Non-pigmented ciliary epithelial cell (primary cell): ENCODE measurements at regions not wholly inside any gene's neighbourhood (a gene's known extent, or its start where the extent isn't known, plus 50 kb on each side); places are given as distances from the start of the nearest gene placed in this dataset.

Experiments used
- DNase-seq: peaks from one replicate; pipeline ENCODE4 v3.0.0-alpha.2; 2010; ENCODE audit warnings: low read depth

DNA sequence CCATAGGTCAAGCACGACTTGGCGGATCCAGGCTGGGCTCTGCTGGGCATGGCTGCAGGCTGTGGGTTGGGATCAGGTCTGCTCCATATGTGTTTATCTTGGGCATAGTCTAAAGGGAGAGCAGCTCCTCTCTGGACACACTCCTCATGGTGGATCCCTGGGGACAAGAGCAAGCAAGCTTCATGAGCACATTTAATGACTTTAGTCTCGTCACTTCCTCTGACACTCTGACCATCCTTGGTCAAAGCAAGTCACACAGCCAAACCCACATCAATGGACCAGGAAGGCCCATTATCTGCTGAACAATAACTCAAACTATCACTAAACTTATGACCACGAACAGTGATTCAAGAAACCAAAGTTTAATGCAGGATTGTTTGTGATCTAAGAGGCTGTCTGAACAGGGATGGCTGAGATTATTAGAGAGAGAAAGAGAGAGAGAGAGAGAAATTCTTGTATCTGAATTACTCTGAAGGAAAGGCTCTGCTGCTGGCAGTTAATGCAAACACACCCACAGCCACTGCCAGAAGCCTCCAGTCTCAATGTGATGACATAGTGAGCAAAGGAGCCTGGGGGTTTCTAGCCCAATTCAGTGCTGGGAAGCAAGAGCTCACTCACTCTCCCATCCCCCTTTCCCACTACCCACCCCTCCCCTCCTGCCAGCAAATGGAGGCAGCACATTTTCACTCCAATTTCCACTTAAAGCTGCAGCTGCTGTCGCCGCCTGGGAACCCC is 490.2 kb upstream of the SULF2 start:
- DNase-seq: no peak

- DNase-seq: no peak
Observed at GRCh38 chr20:48273843-48274242, 488.6 kb upstream of the SULF2 start.

DNA sequence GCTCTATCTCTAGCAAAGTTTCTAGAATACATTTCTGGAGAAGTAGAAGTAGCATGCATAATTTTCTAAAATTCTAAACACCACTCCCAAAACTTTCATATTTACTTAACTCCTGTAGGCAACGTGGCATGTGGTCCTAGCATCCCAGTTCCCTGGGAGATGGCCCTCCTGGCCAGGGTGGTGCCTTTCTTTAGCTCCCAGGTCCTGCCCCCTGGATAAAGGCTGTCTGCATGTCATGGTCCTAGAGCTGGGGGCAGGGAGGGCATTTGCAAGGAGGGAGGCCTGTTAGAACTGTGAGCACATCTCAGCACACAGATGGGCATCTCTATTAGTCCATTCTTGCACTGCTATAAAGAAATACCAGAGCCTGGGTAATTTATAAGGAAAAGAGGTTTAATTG is 485.6 kb upstream of the SULF2 start:
- DNase-seq: no peak

DNA sequence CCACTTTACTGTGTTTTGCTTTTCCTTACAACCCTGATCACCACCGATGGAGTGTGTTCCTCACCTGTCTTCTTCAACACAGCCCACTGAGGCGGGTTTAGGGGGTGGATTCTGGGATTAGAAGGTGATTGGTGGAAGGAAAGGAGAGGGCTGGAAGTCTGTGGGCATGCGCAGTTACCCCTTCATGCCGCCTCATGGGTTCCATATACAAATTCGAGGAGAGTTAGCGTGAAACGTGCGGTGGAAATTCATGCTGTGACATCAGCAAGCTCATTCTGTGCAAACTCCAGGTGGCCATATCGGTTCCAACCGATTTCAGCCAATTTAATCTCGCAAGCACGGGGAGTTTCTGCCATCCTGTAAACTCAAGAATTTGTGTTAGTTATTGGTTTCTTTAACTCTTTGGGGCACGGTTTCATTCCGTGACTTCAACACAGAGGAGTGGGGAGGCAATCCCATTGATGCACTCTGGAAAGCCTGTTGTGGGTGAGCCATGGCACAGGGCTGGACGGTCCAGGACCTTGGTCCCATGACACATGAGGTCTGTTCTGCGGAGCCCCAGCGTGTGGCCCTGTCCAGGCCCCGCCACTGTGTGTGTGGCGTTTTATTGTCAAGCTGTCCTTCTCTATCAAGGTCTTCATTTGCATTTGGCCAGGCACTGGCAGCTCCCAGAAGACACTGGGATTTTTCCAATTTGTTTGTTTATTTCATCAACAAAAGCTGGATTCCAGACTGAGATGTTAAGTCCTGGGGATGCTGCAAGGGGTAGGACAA is 482.8 kb upstream of the SULF2 start:
- DNase-seq: no peak

DNA sequence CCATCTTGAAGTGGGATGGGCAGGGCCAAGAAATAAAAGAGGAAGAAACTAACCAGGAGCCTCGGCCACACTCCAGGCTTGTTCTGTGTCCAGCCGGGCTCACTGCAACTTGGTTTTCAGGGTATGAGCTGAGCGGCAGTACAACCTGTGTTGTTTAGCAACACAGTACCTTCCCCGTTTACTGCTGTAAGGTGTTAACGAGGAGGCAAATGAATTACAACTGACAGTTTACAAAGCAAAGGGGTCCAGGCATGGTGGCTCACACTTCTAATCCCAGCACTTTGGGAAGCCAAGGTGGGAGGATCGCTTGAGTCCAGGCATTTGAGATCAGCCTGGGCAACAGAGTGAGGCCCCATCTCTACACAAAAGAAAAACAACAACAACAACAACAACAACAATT is 481.3 kb upstream of the SULF2 start:
- no peak for DNase-seq

- no peak for DNase-seq
Observed at GRCh38 chr20:48265791-48266190, 480.5 kb upstream of the SULF2 start.

DNA sequence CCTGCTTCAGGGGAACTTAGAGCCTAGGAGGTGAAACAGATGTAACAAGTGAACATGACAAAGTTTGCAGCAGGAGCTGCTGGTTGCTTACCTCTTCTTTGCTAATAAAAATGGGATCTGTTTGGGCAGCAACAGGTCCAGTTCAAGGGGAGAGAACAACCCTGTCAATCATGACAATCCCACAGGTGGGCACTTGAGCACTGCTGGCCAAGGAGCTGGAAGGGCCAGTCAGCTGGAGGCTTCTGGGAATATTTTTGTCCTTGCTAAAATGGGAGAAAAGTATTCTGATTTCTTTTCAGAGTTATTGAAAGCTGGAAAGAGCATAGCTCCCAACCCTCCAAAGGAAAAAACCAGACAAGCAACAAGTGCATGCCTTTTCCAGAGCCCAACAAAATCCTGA is 477.7 kb upstream of the SULF2 start:
- DNase-seq: no peak

- no peak for DNase-seq
Observed at GRCh38 chr20:48262466-48262865, 477.2 kb upstream of the SULF2 start.

DNA sequence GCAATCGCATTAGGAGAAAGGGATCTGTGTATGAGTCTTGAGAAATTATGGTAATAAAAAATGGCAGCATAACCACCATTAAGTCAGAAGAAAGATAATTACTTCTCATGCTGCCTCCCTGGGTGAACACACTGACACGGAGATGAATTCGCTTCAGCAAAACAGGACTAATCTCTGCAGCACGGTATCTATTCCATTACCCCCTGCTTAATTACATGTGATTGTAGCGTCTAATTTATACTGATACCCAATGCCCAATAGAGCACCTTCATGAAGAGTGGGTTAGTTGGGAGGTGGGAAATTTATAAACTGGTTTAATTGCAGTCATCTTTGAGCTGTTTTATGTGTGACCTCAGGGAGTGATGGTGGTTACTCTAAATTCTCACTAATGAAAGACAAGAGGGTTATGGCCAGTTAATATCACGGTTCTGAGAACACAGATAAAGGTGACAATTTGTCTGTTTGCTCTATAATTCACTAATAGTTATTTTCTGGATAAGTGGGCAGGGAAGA is 476.2 kb upstream of the SULF2 start:
- DNase-seq: no peak

GRCh38 chr20:48260129-48260756 is 475.0 kb upstream of the SULF2 start:
- no peak for DNase-seq

DNA sequence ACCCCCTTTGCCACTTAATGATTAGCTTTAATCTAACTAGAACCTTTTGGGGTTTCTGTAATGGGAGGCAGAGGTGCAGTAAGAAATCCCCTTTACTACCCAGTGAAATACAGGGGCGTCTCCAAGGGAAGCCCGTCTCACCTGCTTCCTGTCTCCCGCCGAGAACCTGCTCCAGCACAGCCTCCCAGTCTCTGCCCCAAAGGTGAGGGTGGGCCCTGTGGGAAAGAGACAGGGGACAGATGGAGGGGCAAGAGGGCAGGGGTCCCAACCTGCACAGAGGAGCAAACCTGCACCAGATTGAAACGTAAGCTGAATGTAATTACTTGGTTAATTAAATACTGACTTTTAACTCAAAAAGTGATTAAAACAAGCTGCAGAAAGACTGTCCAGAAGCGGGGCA is 474.2 kb upstream of the SULF2 start:
- DNase-seq: no peak

DNA sequence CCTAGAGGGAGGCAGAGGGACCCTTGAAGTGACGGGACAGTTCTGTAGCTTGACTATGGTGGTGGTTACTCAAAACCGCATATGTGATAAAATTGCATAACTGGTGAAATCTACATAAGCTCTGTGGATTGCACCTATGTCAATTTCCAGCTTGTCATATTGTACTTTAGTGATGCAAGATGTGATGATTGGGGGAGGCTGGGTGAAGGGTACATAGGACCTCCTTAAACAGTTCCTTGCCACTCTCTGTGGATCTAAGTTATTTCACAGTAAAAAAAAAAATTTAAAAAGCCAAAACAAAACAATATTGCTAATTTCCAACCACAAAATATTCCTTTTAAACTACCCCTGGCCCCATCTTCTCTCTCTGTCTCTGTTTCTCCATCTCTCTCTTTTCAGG is 472.6 kb upstream of the SULF2 start:
- no peak for DNase-seq

DNA sequence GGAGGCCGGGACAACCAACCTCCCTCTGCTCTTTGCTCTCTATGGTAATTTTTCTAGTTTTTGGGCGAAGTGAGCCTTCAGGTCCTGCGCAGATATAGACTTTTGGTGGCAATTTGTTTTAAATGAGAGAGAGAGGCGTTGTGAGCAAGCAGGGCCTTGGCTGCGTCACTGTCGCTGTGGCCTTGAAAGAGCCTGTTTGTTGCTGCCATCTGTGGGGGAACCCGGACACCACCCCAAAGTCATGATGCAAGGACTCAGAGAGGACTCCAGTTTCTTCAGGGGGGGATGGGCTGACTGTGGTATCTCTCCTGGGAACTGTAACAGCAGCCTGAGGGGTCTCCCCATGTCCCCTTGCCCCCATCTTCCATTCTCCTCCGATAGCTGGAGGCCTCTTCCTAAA is 462.7 kb upstream of the SULF2 start:
- DNase-seq: no peak

- no peak for DNase-seq
Observed at GRCh38 chr20:48246061-48246790, 460.9 kb upstream of the SULF2 start.

GRCh38 chr20:48242623-48243022 is 457.3 kb upstream of the SULF2 start:
- DNase-seq: no peak

- no peak for DNase-seq
Observed at GRCh38 chr20:48241482-48241881, 456.2 kb upstream of the SULF2 start.

DNA sequence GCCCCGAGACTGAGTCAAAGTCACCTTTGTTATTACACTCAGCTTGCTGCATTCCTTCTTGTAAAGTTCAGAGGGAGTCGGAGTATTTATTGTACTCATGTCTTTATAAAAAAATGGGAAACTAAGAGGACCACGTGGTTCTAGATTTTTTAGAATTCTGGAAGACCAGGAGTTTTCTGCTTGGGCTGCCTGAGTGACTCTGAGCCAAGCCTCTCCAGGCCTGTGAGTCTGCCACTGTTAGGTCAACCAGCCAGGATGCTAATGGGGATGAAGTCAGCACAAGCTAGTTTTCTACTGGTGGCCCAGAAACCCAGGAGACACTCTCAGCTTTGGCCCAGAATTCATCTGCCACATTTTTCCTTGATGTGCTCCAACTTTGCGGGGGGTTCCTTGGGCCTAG is 453.5 kb upstream of the SULF2 start:
- DNase-seq: no peak

GRCh38 chr20:48238326-48238725 is 453.0 kb upstream of the SULF2 start:
- DNase-seq: peak; percentile 9

GRCh38 chr20:48236000-48236970 is 451.0 kb upstream of the SULF2 start:
- no peak for DNase-seq

GRCh38 chr20:48234951-48235350 is 449.7 kb upstream of the SULF2 start:
- DNase-seq: no peak

DNA sequence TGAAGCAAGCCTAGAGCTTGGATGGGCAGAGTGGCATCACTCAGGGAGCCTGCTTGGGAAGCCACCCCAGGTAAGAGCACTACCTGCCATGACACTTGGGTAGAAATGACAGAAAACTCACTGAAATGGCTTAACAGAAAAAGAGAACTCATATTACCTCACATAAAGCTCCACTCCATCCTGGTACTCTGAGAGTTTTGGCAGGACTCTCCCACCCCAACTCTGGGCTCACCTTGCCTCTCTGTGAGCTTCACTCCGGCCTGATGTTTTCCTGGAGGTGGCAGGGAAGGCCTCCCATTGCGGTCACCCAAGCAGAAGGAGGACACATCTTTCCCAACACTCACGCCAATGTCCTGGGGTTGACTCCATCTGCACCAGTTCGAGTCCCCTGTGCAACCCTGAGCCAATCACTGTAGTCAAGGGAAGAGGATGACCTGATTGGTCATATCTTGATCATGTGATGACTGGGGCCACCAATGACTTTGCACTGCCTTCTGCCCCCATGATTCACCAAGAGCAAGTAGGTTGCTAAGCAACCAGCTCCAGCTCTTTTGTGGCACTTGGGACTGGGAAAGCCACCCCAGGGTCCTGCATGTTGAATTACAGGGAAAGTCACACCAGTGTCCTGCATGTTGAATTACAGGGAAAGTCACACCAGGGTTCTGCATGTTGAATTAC is 446.1 kb upstream of the SULF2 start:
- no peak for DNase-seq
